Mammary epithelial cell (primary cell): ENCODE measurements at regions not wholly inside any gene's neighbourhood (a gene's known extent, or its start where the extent isn't known, plus 50 kb on each side); places are given as distances from the start of the nearest gene placed in this dataset.

ENCODE experiments used
- EZH2 ChIP-seq: IDR thresholded peaks from 2 replicates; pipeline ENCODE4 v1.6.1; 2012; ENCODE audit warnings: low read length, inconsistent platforms, borderline replicate concordance
- TF ChIP-seq, protein P1 (sequence below), 2 donors: IDR thresholded peaks in 1 of 2; conservative IDR thresholded peaks in 1 of 2; 2 replicates each; pipeline ENCODE4 v1.5.1; 2011 to 2012; ENCODE audit warnings: inconsistent platforms in 2 of 2, low read length in 2 of 2, mild to moderate bottlenecking in 2 of 2, control low read depth in 1 of 2, low read depth in 1 of 2; ENCODE audit not compliant: insufficient read depth in 1 of 2; ENCODE audit errors: extremely low read depth in 1 of 2

GRCh38 chr14:61618448-61618847, 76.9 kb upstream of the HIF1A start:
- TF ChIP-seq, protein P1, sequence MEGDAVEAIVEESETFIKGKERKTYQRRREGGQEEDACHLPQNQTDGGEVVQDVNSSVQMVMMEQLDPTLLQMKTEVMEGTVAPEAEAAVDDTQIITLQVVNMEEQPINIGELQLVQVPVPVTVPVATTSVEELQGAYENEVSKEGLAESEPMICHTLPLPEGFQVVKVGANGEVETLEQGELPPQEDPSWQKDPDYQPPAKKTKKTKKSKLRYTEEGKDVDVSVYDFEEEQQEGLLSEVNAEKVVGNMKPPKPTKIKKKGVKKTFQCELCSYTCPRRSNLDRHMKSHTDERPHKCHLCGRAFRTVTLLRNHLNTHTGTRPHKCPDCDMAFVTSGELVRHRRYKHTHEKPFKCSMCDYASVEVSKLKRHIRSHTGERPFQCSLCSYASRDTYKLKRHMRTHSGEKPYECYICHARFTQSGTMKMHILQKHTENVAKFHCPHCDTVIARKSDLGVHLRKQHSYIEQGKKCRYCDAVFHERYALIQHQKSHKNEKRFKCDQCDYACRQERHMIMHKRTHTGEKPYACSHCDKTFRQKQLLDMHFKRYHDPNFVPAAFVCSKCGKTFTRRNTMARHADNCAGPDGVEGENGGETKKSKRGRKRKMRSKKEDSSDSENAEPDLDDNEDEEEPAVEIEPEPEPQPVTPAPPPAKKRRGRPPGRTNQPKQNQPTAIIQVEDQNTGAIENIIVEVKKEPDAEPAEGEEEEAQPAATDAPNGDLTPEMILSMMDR (conservative IDR thresholded peaks at IDR 0.05 in 1 of 2, IDR thresholded peaks at IDR 0.05 in 1 of 2; ENCODE audit: extremely low read depth in 1 of 2, insufficient read depth in 1 of 2, low read depth in 1 of 2, low read length in 2 of 2), result no peak
- no peak for TF ChIP-seq EZH2
